Pons (tissue), 1 donor: ENCODE measurements at regions not wholly inside any gene's neighbourhood (a gene's known extent, or its start where the extent isn't known, plus 50 kb on each side); places are given as distances from the start of the nearest gene placed in this dataset.

Source experiments
- DNase-seq: peaks from one replicate; pipeline ENCODE4 v3.0.0-alpha.2; 2016; ENCODE audit warnings: low spot score

- DNase-seq = no peak
Measured at GRCh38 chr6:4412077-4412476, 276.7 kb upstream of the ECI2 start.

- peak; percentile 43 for DNase-seq
Measured at GRCh38 chr6:4407710-4408109, 272.3 kb upstream of the ECI2 start.

- DNase-seq = no peak
Measured at GRCh38 chr6:4405621-4406212, 270.3 kb upstream of the ECI2 start.

- DNase-seq = no peak
Measured at GRCh38 chr6:4404415-4404814, 269.0 kb upstream of the ECI2 start.

- DNase-seq = no peak
Measured at GRCh38 chr6:4403828-4404227, 268.5 kb upstream of the ECI2 start.

- DNase-seq = no peak
Measured at GRCh38 chr6:4403023-4403752, 267.8 kb upstream of the ECI2 start.

- DNase-seq = no peak
Measured at GRCh38 chr6:4402477-4402976, 267.2 kb upstream of the ECI2 start.

GRCh38 chr6:4401408-4402368 is 266.3 kb upstream of the ECI2 start:
- no peak for DNase-seq

- DNase-seq = no peak
Measured at GRCh38 chr6:4399656-4400055, 264.3 kb upstream of the ECI2 start.

- DNase-seq = no peak
Measured at GRCh38 chr6:4398791-4399190, 263.4 kb upstream of the ECI2 start.

GRCh38 chr6:4397307-4397706 is 261.9 kb upstream of the ECI2 start:
- DNase-seq = no peak

- DNase-seq = no peak
Measured at GRCh38 chr6:4396044-4396443, 260.7 kb upstream of the ECI2 start.

- DNase-seq = no peak
Measured at GRCh38 chr6:4395386-4395785, 260.0 kb upstream of the ECI2 start.

GRCh38 chr6:4394786-4395185 is 259.4 kb upstream of the ECI2 start:
- DNase-seq = peak; percentile 9

GRCh38 chr6:4388675-4389074 is 253.3 kb upstream of the ECI2 start:
- no peak for DNase-seq

GRCh38 chr6:4384656-4385055 is 249.3 kb upstream of the ECI2 start:
- DNase-seq = no peak

GRCh38 chr6:4383910-4384638 is 248.7 kb upstream of the ECI2 start:
- DNase-seq = no peak

GRCh38 chr6:4382362-4382853 is 247.0 kb upstream of the ECI2 start:
- no peak for DNase-seq

- no peak for DNase-seq
Measured at GRCh38 chr6:4381381-4381780, 246.0 kb upstream of the ECI2 start.

GRCh38 chr6:4380881-4381281 is 245.5 kb upstream of the ECI2 start:
- no peak for DNase-seq

GRCh38 chr6:4379958-4380357 is 244.6 kb upstream of the ECI2 start:
- DNase-seq = no peak
